H9 (cell line): ENCODE measurements at regions not wholly inside any gene's neighbourhood (a gene's known extent, or its start where the extent isn't known, plus 50 kb on each side); places are given as distances from the start of the nearest gene placed in this dataset.
A peak's percentile ranks its signal among the peaks of the same experiment; 100 is the strongest.

Source experiments
- DNase-seq: peaks from one replicate; pipeline ENCODE4 v3.0.0-alpha.2; 2017
- H2AFZ ChIP-seq: one replicate; pipeline ENCODE4 v1.6.1; 2013; ENCODE audit warnings: mild to moderate bottlenecking, low read length, control low read depth, moderate library complexity
- H2AK5ac ChIP-seq: 2 replicates; pipeline ENCODE4 v1.6.1; 2013; ENCODE audit warnings: low read length, control low read depth, mixed read lengths; ENCODE audit not compliant: insufficient read length
- H2BK120ac ChIP-seq: one replicate; pipeline ENCODE4 v1.6.1; 2013; ENCODE audit warnings: low read depth, mild to moderate bottlenecking, low read length, control low read depth, inconsistent platforms; ENCODE audit not compliant: poor library complexity, severe bottlenecking
- H2BK12ac ChIP-seq: 2 replicates; pipeline ENCODE4 v1.6.1; 2013; ENCODE audit warnings: low read length, control low read depth, mixed read lengths, low read depth; ENCODE audit not compliant: insufficient read length
- H2BK15ac ChIP-seq: 2 replicates; pipeline ENCODE4 v1.6.1; 2013; ENCODE audit warnings: low read depth, low read length, control low read depth
- H2BK20ac ChIP-seq: one replicate; pipeline ENCODE4 v1.6.1; 2013; ENCODE audit warnings: low read depth, mild to moderate bottlenecking, low read length, control low read depth, inconsistent platforms; ENCODE audit not compliant: poor library complexity, severe bottlenecking
- H2BK5ac ChIP-seq: 2 replicates; pipeline ENCODE4 v1.6.1; 2013; ENCODE audit warnings: low read length, control low read depth, mixed read lengths; ENCODE audit not compliant: insufficient read length
- H3K14ac ChIP-seq: 2 replicates; pipeline ENCODE4 v1.6.1; 2013; ENCODE audit warnings: low read length, control low read depth; ENCODE audit not compliant: insufficient read depth
- H3K18ac ChIP-seq: 2 replicates; pipeline ENCODE4 v1.6.1; 2013; ENCODE audit warnings: low read depth, mild to moderate bottlenecking, mixed read lengths, low read length, control low read depth; ENCODE audit not compliant: insufficient read length
- H3K23ac ChIP-seq: 2 replicates; pipeline ENCODE4 v1.6.1; 2013; ENCODE audit warnings: low read length, control low read depth, mixed read lengths, low read depth; ENCODE audit not compliant: insufficient read length
- H3K23me2 ChIP-seq: 2 replicates; pipeline ENCODE4 v1.6.1; 2013; ENCODE audit warnings: low read depth, mild to moderate bottlenecking, mixed read lengths, low read length, control low read depth; ENCODE audit not compliant: insufficient read length, poor library complexity, severe bottlenecking
- H3K27ac ChIP-seq: 2 replicates; pipeline ENCODE4 v1.5.1; 2013; ENCODE audit warnings: low read length, control low read depth, mixed read lengths, low read depth; ENCODE audit not compliant: insufficient read length
- H3K27me3 ChIP-seq: 2 replicates; pipeline ENCODE4 v1.6.1; 2013; ENCODE audit warnings: low read length, control low read depth, inconsistent platforms; ENCODE audit not compliant: insufficient read depth
- H3K4ac ChIP-seq: 2 replicates; pipeline ENCODE4 v1.6.1; 2013; ENCODE audit warnings: low read depth, mild to moderate bottlenecking, control low read depth, inconsistent platforms, low read length, moderate library complexity
- H3K4me1 ChIP-seq: 2 replicates; pipeline ENCODE4 v1.6.1; 2013; ENCODE audit warnings: low read length, control low read depth, inconsistent platforms; ENCODE audit not compliant: insufficient read depth
- H3K4me2 ChIP-seq: 2 replicates; pipeline ENCODE4 v1.6.1; 2013; ENCODE audit warnings: low read length, control low read depth, mixed read lengths; ENCODE audit not compliant: insufficient read length, insufficient read depth
- H3K56ac ChIP-seq: 2 replicates; pipeline ENCODE4 v1.6.1; 2013; ENCODE audit warnings: low read depth, mild to moderate bottlenecking, mixed read lengths, low read length, control low read depth; ENCODE audit not compliant: insufficient read length
- H3K79me1 ChIP-seq: 2 replicates; pipeline ENCODE4 v1.6.1; 2013; ENCODE audit warnings: low read depth, mild to moderate bottlenecking, moderate library complexity, low read length, control low read depth, inconsistent platforms; ENCODE audit not compliant: insufficient read depth, poor library complexity, severe bottlenecking
- H3K79me2 ChIP-seq: 2 replicates; pipeline ENCODE4 v1.6.1; 2013; ENCODE audit warnings: low read length, control low read depth, inconsistent platforms; ENCODE audit not compliant: insufficient read depth
- H3K9ac ChIP-seq: 2 replicates; pipeline ENCODE4 v1.6.1; 2013; ENCODE audit warnings: low read length, control low read depth, mixed read lengths; ENCODE audit not compliant: insufficient read length; ENCODE audit errors: extremely low read depth
- H3K9me3 ChIP-seq: one replicate; pipeline ENCODE4 v1.6.1; 2013; ENCODE audit warnings: low read depth, low read length, inconsistent platforms; ENCODE audit not compliant: control insufficient read depth
- H3T11ph ChIP-seq: one replicate; pipeline ENCODE4 v1.6.1; 2013; ENCODE audit warnings: mild to moderate bottlenecking, low read length, control low read depth, inconsistent platforms
- H4K20me1 ChIP-seq: one replicate; pipeline ENCODE4 v1.6.1; 2013; ENCODE audit not compliant: control insufficient read depth, insufficient read length, insufficient read depth
- H4K5ac ChIP-seq: 2 replicates; pipeline ENCODE4 v1.6.1; 2013; ENCODE audit warnings: low read depth, mild to moderate bottlenecking, mixed read lengths, low read length, control low read depth; ENCODE audit not compliant: insufficient read length
- H4K8ac ChIP-seq: replicated peaks from 2 replicates; pipeline ENCODE4 v1.6.1; 2013; ENCODE audit warnings: low read length, control low read depth, mixed read lengths, low read depth; ENCODE audit not compliant: insufficient read length
- H4K91ac ChIP-seq: 2 replicates; pipeline ENCODE4 v1.6.1; 2013; ENCODE audit warnings: low read depth, mild to moderate bottlenecking, moderate library complexity, mixed read lengths, low read length, control low read depth; ENCODE audit not compliant: insufficient read length
- H3K27ac Mint-ChIP-seq, 3 experiments: 2 replicates in 2 of 3; 3 replicates in 1 of 3; pipeline ENCODE4 v1.8.0; 2020 to 2021; ENCODE audit warnings: mixed read lengths in 3 of 3, mild to moderate bottlenecking in 1 of 3, moderate library complexity in 1 of 3
- H3K27me3 Mint-ChIP-seq: 2 replicates; pipeline ENCODE4 v1.8.0; 2021; ENCODE audit warnings: low read depth, mild to moderate bottlenecking, moderate library complexity, mixed read lengths
- H3K36me3 Mint-ChIP-seq, 3 experiments: 2 replicates in 2 of 3; 3 replicates in 1 of 3; pipeline ENCODE4 v1.8.0; 2020 to 2021; ENCODE audit warnings: low read depth in 3 of 3, mixed read lengths in 3 of 3; ENCODE audit not compliant: insufficient read depth in 1 of 3
- H3K4me1 Mint-ChIP-seq, 2 experiments: 2 replicates each; pipeline ENCODE4 v1.8.0; 2020; ENCODE audit warnings: mixed read lengths in 2 of 2
- H3K4me3 Mint-ChIP-seq, 2 experiments: 2 replicates in 1 of 2; 3 replicates in 1 of 2; pipeline ENCODE4 v1.8.0; 2020 to 2021; ENCODE audit warnings: mild to moderate bottlenecking in 2 of 2, mixed read lengths in 2 of 2, moderate library complexity in 1 of 2
- H3K9me3 Mint-ChIP-seq, 2 experiments: 2 replicates in 1 of 2; 3 replicates in 1 of 2; pipeline ENCODE4 v1.8.0; 2020; ENCODE audit warnings: mild to moderate bottlenecking in 2 of 2, mixed read lengths in 2 of 2, moderate library complexity in 1 of 2
- CTCF ChIP-seq: fragments of 200-600 bp; sonication (generic); conservative IDR thresholded peaks from 3 replicates; pipeline ENCODE4 v1.8.0; 2021; ENCODE audit warnings: antibody characterized with exemption, mild to moderate bottlenecking

- Histone ChIP-seq H3K4me2 (no peak overlapping the region), H3K4me1 (no peaks in the 10 kb centered on the region), H3K14ac (no peak overlapping the region), H4K8ac (no peak overlapping the region), H3K56ac (no peak overlapping the region), H3K79me2 (no peaks in the 10 kb centered on the region), H4K5ac (no peak overlapping the region), H3K9ac (no peak overlapping the region), H3K4ac (no peak overlapping the region), H3T11ph (no peak overlapping the region), H2BK5ac (no peak overlapping the region), H2AK5ac (no peak overlapping the region), H4K91ac (no peak overlapping the region), H3K9me3 (no peaks in the 10 kb centered on the region), H3K23ac (no peak overlapping the region), H3K23me2 (no peaks in the 10 kb centered on the region), H3K79me1 (no peaks in the 10 kb centered on the region), H2BK120ac (no peak overlapping the region), H3K27ac (no peak overlapping the region), H2BK20ac (no peak overlapping the region), H2BK15ac (no peak overlapping the region), H3K27me3 (no peaks in the 10 kb centered on the region), H4K20me1 (no peaks in the 10 kb centered on the region), H2BK12ac (no peak overlapping the region), H3K18ac (no peak overlapping the region), H2AFZ (no peak overlapping the region)
- DNase-seq = no peak
- H3K4me3 Mint-ChIP-seq = no peak overlapping the region
- peaks cover 0 to 14% (median 8%) of the 10 kb centered on the region in 3 experiments; a peak in 5 of 7 replicates for H3K36me3 Mint-ChIP-seq
- TF ChIP-seq CTCF = no peak
- H3K9me3 Mint-ChIP-seq = peaks cover 11 to 13% of the 10 kb centered on the region in 2 experiments; a peak in 4 of 5 replicates
- H3K27me3 Mint-ChIP-seq = no peaks in the 10 kb centered on the region; the same call in 1 of the 2 replicates
- no peaks in the 10 kb centered on the region for H3K4me1 Mint-ChIP-seq
- peak overlapping the region in 1 of 3 experiments; percentile 57; a peak in 2 of 7 replicates for H3K27ac Mint-ChIP-seq
Observed at GRCh38 chr12:58148976-58149375, 207.6 kb downstream of the ATP23 start.
